ENCODE measurements at regions not wholly inside any gene's neighbourhood (a gene's known extent, or its start where the extent isn't known, plus 50 kb on each side); places are given as distances from the start of the nearest gene placed in this dataset.

GRCh38 chr10:80946073-80946472 lies 408.4 kb downstream of the SH2D4B start:
- Histone ChIP-seq H3K56ac (replicated peaks; ENCODE audit: insufficient read length, low read depth, low read length) (no peak overlapping the region), H4K91ac (replicated peaks; ENCODE audit: insufficient read length, low read length) (no peak overlapping the region), H3K79me2 (ENCODE audit: control insufficient read depth in 1 of 2, insufficient read depth in 2 of 2, low read length in 2 of 2) (no peaks in the 10 kb centered on the region), H2AFZ (ENCODE audit: low read length) (no peak overlapping the region), H2BK120ac (replicated peaks; ENCODE audit: low read depth, low read length) (no peak overlapping the region), H3K4me2 (ENCODE audit: insufficient read depth in 1 of 2, low read depth in 2 of 2, low read length in 2 of 2) (no peak overlapping the region), H3K36me3 (ENCODE audit: control insufficient read depth in 2 of 4, insufficient read depth in 4 of 4, low read length in 3 of 4) (no peaks in the 10 kb centered on the region), H2BK15ac (ENCODE audit: low read length) (no peak overlapping the region), H3K27me3 (replicated peaks in 1 of 4; ENCODE audit: control insufficient read depth in 3 of 4, extremely low read depth in 1 of 4, insufficient read depth in 3 of 4, low read length in 3 of 4) (no peaks in the 10 kb centered on the region), H4K5ac (ENCODE audit: insufficient read length, low read depth, low read length) (no peak overlapping the region), H3K23me2 (ENCODE audit: low read depth, low read length) (no peaks in the 10 kb centered on the region; the same call in 1 of the 2 replicates), H3K9ac (replicated peaks in 1 of 4; ENCODE audit: extremely low read depth in 1 of 4, low read depth in 3 of 4, low read length in 3 of 4) (no peak overlapping the region), H3K27ac (ENCODE audit: low read depth, low read length) (no peak overlapping the region), H3K14ac (ENCODE audit: insufficient read length) (no peak overlapping the region), H2BK12ac (ENCODE audit: low read depth, low read length) (no peak overlapping the region), H3K18ac (ENCODE audit: extremely low read depth, low read length) (no peak overlapping the region), H2AK5ac (ENCODE audit: low read depth, low read length) (no peak overlapping the region), H3K4me3 (ENCODE audit: extremely low read depth in 1 of 4, insufficient read depth in 2 of 4, low read depth in 3 of 4, low read length in 4 of 4) (no peak overlapping the region), H3K23ac (ENCODE audit: insufficient read length) (no peak overlapping the region), H3K9me3 (ENCODE audit: insufficient read depth in 2 of 2, low read depth in 1 of 2, low read length in 1 of 2) (no peaks in the 10 kb centered on the region), H3K4me1 (replicated peaks in 1 of 4; ENCODE audit: control insufficient read depth in 3 of 4, insufficient read depth in 4 of 4, low read length in 3 of 4) (peaks cover 0 to 5% (median 0%) of the 10 kb centered on the region in 4 experiments; a peak in 1 of 7 replicates), H4K8ac (ENCODE audit: extremely low read depth, insufficient read depth, low read length) (no peak overlapping the region), H3K79me1 (ENCODE audit: low read depth, low read length) (no peaks in the 10 kb centered on the region), H2BK5ac (ENCODE audit: low read depth, low read length) (no peak overlapping the region), H2BK20ac (ENCODE audit: low read length) (no peak overlapping the region), H4K20me1 (replicated peaks in 1 of 2; ENCODE audit: control insufficient read depth in 1 of 2, insufficient read depth in 2 of 2, low read length in 2 of 2) (no peaks in the 10 kb centered on the region), H3K4ac (replicated peaks; ENCODE audit: insufficient read length, low read depth, low read length) (no peak overlapping the region)
- no peak for TF ChIP-seq POU5F1 (IDR thresholded peaks at IDR 0.05; ENCODE audit: low read depth, low read length)
- no peak for TF ChIP-seq CBX5 (IDR thresholded peaks at IDR 0.05; ENCODE audit: low read depth, low read length)
- WGBS, 2 experiments (ENCODE audit: extremely low coverage in 1 of 2, insufficient coverage in 1 of 2, insufficient read length in 1 of 2, insufficient replicate concordance in 2 of 2, low coverage in 1 of 2, low lambda C conversion rate in 2 of 2, missing lambda C conversion rate in 1 of 2) = 74% methylated on average over 1 of the region's 1 CpG; no CpG with 5 or more reads in 1 of the 2 experiments
- POLR2A ChIA-PET (ENCODE audit: partially characterized antibody) = no interaction called here
- DNase-seq (ENCODE audit: low read depth in 1 of 2, low spot score in 2 of 2) = no peak
- FAIRE-seq = no peak
- CTCF ChIA-PET (ENCODE audit: partially characterized antibody) = interaction anchor here (0.7 to 5.4 kb wide), 23 partner anchors 10 to 468 kb away, joined by 3 to 63 read pairs (median 6); no protein-coding TSS in a partner anchor
